Prostate gland (tissue), 2 donors: ENCODE measurements at regions not wholly inside any gene's neighbourhood (a gene's known extent, or its start where the extent isn't known, plus 50 kb on each side); places are given as distances from the start of the nearest gene placed in this dataset.

Experiments used
- POLR2A ChIP-seq: fragments of 450-650 bp; IDR thresholded peaks from one replicate; pipeline ENCODE4 v1.6.1; 2016; ENCODE audit warnings: antibody characterized with exemption, mild to moderate bottlenecking
- TF ChIP-seq, protein P1 (sequence below), 4 experiments: fragments of 200-600 bp in 2 of 4; fragments of 450-650 bp in 2 of 4; sonication (generic) in 2 of 4; IDR thresholded peaks; 1 replicate in 3 of 4; 2 replicates in 1 of 4; pipeline ENCODE4 v1.5.1; 2016 to 2019; ENCODE audit warnings: antibody characterized with exemption in 4 of 4, mild to moderate bottlenecking in 2 of 4, moderate library complexity in 2 of 4

DNA sequence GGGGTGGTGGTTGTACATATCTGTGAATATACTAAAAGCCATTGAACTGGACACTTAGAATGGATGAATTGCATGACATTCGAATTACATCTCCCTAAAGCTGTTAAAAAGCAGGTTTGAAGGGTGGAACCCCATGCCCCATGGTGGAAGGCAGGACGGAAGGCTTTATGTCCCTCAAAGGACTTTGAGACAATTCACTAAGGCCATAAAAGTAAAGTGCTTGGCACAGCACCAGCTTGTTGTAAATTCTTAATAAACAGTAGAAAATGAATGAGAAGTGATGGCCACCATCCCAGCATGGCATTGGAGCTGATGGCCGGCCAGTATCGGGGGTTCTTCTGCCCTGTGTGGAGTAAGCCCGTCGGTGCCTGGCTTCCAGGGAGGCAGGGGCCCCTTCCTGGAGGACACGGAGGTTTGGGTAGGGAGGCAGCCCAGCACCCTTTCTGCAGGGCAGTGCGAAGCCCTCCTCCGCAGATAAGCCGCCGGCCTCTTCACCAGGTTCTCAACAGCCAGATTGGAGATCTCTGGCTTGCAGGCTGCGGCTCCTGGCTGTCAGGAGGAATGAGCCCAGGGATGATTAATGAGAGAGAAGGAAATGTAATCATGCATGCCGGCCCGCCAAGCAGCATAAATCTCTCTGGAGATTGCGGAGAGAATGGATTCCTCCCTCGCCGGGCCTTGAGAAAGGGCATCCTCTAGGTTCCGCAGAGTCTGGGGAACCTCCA lies 346.9 kb downstream of the FOXL1 start:
- no peak for TF ChIP-seq POLR2A
- TF ChIP-seq, protein P1, sequence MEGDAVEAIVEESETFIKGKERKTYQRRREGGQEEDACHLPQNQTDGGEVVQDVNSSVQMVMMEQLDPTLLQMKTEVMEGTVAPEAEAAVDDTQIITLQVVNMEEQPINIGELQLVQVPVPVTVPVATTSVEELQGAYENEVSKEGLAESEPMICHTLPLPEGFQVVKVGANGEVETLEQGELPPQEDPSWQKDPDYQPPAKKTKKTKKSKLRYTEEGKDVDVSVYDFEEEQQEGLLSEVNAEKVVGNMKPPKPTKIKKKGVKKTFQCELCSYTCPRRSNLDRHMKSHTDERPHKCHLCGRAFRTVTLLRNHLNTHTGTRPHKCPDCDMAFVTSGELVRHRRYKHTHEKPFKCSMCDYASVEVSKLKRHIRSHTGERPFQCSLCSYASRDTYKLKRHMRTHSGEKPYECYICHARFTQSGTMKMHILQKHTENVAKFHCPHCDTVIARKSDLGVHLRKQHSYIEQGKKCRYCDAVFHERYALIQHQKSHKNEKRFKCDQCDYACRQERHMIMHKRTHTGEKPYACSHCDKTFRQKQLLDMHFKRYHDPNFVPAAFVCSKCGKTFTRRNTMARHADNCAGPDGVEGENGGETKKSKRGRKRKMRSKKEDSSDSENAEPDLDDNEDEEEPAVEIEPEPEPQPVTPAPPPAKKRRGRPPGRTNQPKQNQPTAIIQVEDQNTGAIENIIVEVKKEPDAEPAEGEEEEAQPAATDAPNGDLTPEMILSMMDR (IDR thresholded peaks at IDR 0.05) = no peak
